ENCODE measurements at regions not wholly inside any gene's neighbourhood (a gene's known extent, or its start where the extent isn't known, plus 50 kb on each side); places are given as distances from the start of the nearest gene placed in this dataset.

DNA sequence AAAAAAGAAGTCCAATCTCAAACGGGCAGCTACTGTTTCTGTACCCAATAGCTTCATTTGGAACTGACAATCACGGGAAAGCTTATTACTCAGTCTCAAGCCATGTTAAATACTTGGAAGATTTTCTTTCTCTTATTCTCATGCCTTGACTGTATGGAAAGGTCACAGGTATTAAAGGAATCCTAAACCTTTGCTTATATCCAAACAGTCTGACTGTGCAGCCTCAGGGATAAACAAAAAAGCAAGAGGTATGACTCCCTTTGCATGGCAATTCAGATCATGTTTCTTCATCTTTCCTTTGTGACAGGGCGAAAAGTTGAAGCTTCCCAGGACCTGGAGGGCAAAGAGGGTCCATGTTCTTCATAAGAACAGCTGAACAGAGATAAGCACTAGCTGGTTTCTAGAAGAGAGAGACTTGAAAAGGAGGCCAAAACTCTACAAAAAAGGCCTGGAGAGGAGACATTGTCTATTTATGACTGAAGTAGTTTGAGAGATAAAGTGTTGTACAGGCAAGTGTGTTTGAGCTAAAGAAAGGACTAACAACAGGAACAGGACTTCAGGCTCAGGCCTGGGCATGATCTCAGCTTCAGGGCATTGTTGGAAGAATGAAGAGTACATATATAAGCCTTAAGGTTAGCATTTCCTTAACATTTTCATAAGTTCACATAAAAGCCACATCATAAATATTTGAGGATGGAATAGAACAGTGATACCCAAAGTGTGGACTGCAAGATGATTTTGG lies 231.0 kb upstream of the THRB start (continued):
- TF ChIP-seq ZNF462 (CRISPR knock-in tag; IDR thresholded peaks at IDR 0.05) (no peak), ZNF114 (CRISPR knock-in tag; IDR thresholded peaks at IDR 0.05) (no peak)

GRCh38 chr3:24726423-24726822 lies 231.8 kb upstream of the THRB start:
- Mint-ChIP-seq H3K36me3 (ENCODE audit: low read depth) (no peaks in the 10 kb centered on the region), H3K4me3 (no peak overlapping the region), H3K9me3 (no peaks in the 10 kb centered on the region), H3K27ac (no peak overlapping the region), H3K4me1 (no peaks in the 10 kb centered on the region), H3K27me3 (ENCODE audit: insufficient read depth, low read depth, poor library complexity) (no peaks in the 10 kb centered on the region)
- H3K4me2 ChIP-seq: no peak overlapping the region
- H4K20me1 ChIP-seq (replicated peaks; ENCODE audit: insufficient read depth): no peaks in the 10 kb centered on the region
- TF ChIP-seq ZNF462 (CRISPR knock-in tag; IDR thresholded peaks at IDR 0.05): no peak
- TF ChIP-seq, protein P1, sequence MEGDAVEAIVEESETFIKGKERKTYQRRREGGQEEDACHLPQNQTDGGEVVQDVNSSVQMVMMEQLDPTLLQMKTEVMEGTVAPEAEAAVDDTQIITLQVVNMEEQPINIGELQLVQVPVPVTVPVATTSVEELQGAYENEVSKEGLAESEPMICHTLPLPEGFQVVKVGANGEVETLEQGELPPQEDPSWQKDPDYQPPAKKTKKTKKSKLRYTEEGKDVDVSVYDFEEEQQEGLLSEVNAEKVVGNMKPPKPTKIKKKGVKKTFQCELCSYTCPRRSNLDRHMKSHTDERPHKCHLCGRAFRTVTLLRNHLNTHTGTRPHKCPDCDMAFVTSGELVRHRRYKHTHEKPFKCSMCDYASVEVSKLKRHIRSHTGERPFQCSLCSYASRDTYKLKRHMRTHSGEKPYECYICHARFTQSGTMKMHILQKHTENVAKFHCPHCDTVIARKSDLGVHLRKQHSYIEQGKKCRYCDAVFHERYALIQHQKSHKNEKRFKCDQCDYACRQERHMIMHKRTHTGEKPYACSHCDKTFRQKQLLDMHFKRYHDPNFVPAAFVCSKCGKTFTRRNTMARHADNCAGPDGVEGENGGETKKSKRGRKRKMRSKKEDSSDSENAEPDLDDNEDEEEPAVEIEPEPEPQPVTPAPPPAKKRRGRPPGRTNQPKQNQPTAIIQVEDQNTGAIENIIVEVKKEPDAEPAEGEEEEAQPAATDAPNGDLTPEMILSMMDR (conservative IDR thresholded peaks at IDR 0.05; ENCODE audit: low read depth in 2 of 2): peak; percentile 45 to 61
- H3K4me1 ChIP-seq (ENCODE audit: insufficient read depth): no peaks in the 10 kb centered on the region
- no peaks in the 10 kb centered on the region for H3K27me3 ChIP-seq (ENCODE audit: insufficient read depth)
- no peaks in the 10 kb centered on the region for H3K9me2 ChIP-seq (ENCODE audit: insufficient read depth)
- H3K36me3 ChIP-seq (ENCODE audit: insufficient read depth): no peaks in the 10 kb centered on the region
- no peak overlapping the region for H3K27ac ChIP-seq (ENCODE audit: low read depth)
- H3K79me2 ChIP-seq (replicated peaks; ENCODE audit: insufficient read depth): no peaks in the 10 kb centered on the region
- H3K4me3 ChIP-seq: no peak overlapping the region
- no peak overlapping the region for H2AFZ ChIP-seq
- DNase-seq (ENCODE audit: low spot score) (peak; percentile 16), ATAC-seq (no peak)
- H3F3A ChIP-seq (replicated peaks; ENCODE audit: low read depth): no peaks in the 10 kb centered on the region
